ENCODE measurements at regions not wholly inside any gene's neighbourhood (a gene's known extent, or its start where the extent isn't known, plus 50 kb on each side); places are given as distances from the start of the nearest gene placed in this dataset.

DNA sequence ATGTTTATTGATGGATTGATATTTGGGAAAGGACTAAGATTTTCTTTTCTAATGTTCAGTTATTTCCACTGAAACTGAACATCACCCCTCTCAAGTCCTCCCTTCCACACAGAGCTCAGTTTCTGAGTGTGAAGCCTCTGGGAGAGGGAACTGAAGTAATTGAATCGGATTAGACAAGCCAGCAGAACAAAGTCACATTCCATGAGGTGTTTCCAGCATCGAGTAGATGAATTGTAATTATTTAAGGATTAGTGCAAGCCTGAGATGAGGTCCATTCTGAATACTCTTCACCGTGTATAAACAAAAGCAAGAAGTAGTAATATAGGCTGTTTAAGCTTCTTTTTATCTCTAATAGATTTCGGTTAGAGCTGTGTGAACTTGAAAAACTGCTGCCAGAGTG is 2060.5 kb downstream of the MAT2B start:
- intact Hi-C loops (cut with micrococcal nuclease): no loop called here
- Histone ChIP-seq H3K27ac (ENCODE audit: low read length) (no peak overlapping the region), H3K4me1 (ENCODE audit: control insufficient read depth, insufficient read depth, low read length) (no peaks in the 10 kb centered on the region), H3K27me3 (ENCODE audit: control insufficient read depth, insufficient read depth, low read length) (no peaks in the 10 kb centered on the region), H3K36me3 (ENCODE audit: control insufficient read depth, insufficient read depth, low read length) (no peaks in the 10 kb centered on the region), H3K9me3 (ENCODE audit: control insufficient read depth, insufficient read depth, low read length) (peaks cover 6% of the 10 kb centered on the region), H3K4me3 (ENCODE audit: low read length) (no peak overlapping the region)
- Mint-ChIP-seq H3K4me3 (no peak overlapping the region), H3K4me1 (no peaks in the 10 kb centered on the region), H3K27me3 (ENCODE audit: low read depth in 2 of 2) (no peaks in the 10 kb centered on the region), H3K9me3 (peaks cover 13 to 19% of the 10 kb centered on the region in 2 donors), H3K36me3 (no peaks in the 10 kb centered on the region), H3K27ac (no peak overlapping the region)
- TF ChIP-seq, protein P1, sequence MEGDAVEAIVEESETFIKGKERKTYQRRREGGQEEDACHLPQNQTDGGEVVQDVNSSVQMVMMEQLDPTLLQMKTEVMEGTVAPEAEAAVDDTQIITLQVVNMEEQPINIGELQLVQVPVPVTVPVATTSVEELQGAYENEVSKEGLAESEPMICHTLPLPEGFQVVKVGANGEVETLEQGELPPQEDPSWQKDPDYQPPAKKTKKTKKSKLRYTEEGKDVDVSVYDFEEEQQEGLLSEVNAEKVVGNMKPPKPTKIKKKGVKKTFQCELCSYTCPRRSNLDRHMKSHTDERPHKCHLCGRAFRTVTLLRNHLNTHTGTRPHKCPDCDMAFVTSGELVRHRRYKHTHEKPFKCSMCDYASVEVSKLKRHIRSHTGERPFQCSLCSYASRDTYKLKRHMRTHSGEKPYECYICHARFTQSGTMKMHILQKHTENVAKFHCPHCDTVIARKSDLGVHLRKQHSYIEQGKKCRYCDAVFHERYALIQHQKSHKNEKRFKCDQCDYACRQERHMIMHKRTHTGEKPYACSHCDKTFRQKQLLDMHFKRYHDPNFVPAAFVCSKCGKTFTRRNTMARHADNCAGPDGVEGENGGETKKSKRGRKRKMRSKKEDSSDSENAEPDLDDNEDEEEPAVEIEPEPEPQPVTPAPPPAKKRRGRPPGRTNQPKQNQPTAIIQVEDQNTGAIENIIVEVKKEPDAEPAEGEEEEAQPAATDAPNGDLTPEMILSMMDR (IDR thresholded peaks at IDR 0.05): no peak
- ATAC-seq: no peak
- DNase-seq: no peak
- 77% methylated on average over 4 of the region's 4 CpGs for WGBS (ENCODE audit: insufficient coverage)

DNA sequence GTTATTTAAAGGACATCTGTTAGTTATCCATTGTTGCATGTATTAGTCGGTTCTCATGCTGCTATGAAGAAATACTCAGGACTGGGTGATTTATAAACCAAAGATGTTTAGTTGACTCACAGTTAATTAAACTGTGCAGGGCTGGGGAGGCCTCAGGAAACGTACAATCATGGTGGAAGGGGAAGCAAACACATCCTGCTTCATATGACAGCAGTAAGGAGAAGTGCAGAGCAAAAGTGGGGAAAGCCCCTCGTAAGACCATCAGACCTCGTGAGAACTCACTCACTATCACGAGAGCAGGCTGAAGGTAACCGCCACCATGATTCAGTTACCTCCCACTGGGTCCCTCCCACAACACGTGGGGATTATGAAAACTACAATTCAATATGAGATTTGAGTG is 2064.1 kb downstream of the MAT2B start:
- Mint-ChIP-seq H3K9me3 (peaks cover 21 to 31% of the 10 kb centered on the region in 2 donors), H3K27me3 (ENCODE audit: low read depth in 2 of 2) (no peaks in the 10 kb centered on the region), H3K36me3 (no peaks in the 10 kb centered on the region), H3K4me3 (no peak overlapping the region), H3K27ac (no peak overlapping the region), H3K4me1 (no peaks in the 10 kb centered on the region)
- H3K4me3 ChIP-seq (ENCODE audit: low read length): no peak overlapping the region
- H3K36me3 ChIP-seq (ENCODE audit: control insufficient read depth, insufficient read depth, low read length): no peaks in the 10 kb centered on the region
- no peak overlapping the region for H3K27ac ChIP-seq (ENCODE audit: low read length)
- no peaks in the 10 kb centered on the region for H3K4me1 ChIP-seq (ENCODE audit: control insufficient read depth, insufficient read depth, low read length)
- TF ChIP-seq, protein P1 (IDR thresholded peaks at IDR 0.05): no peak
- intact Hi-C loops (cut with micrococcal nuclease): no loop called here
- H3K9me3 ChIP-seq (ENCODE audit: control insufficient read depth, insufficient read depth, low read length): peaks cover 8% of the 10 kb centered on the region
- 60% methylated on average over 7 of the region's 7 CpGs for WGBS (ENCODE audit: insufficient coverage)
- ATAC-seq (no peak), DNase-seq (no peak)
- no peaks in the 10 kb centered on the region for H3K27me3 ChIP-seq (ENCODE audit: control insufficient read depth, insufficient read depth, low read length)

DNA sequence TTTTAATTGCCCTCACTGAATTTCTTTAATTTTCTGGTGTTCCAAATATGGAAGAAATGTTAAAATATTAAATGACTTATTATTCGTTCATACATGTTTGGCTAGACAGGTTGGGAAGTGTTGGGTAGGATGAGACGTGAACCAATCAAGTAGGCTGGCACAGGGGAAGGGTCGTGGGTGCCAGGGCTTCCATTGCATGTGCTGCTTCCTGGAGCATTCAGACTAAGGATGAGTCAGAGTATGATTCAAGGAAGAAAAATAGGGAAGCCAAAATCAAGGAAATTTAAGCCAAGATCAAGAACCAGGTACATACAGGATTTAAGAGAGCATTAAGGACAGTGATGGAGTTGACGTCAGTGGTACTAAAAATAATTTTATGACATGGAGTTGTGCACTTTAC is 2068.0 kb downstream of the MAT2B start:
- 80% methylated on average over 3 of the region's 4 CpGs for WGBS (ENCODE audit: insufficient coverage)
- TF ChIP-seq, protein P1 (IDR thresholded peaks at IDR 0.05): no peak
- intact Hi-C loops (cut with micrococcal nuclease): no loop called here

DNA sequence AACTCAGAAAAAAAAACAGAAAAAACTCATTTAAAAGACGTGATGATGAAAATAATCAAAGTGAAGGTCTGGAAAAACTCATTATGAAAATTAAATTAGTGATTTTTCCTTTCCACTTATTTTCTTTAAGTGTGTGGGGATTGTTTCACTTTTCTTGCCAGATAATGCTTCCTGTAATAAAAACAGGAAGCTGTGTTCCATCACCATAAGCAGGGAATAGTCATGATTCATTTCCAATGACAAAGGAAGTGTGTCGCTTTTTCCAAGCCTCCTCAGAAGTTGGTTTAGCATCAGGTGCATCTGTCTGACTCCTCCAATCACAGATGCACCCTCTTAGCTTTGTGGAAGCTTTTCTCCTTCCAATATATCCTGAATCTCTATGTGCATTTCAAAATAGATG is 2068.7 kb downstream of the MAT2B start:
- Mint-ChIP-seq H3K27ac (no peak overlapping the region), H3K36me3 (no peaks in the 10 kb centered on the region), H3K4me1 (no peaks in the 10 kb centered on the region), H3K9me3 (peaks cover 15 to 18% of the 10 kb centered on the region in 2 donors), H3K27me3 (ENCODE audit: low read depth in 2 of 2) (no peaks in the 10 kb centered on the region), H3K4me3 (no peak overlapping the region)
- H3K27me3 ChIP-seq (ENCODE audit: control insufficient read depth, insufficient read depth, low read length): no peaks in the 10 kb centered on the region
- peaks cover 8% of the 10 kb centered on the region for H3K9me3 ChIP-seq (ENCODE audit: control insufficient read depth, insufficient read depth, low read length)
- no peaks in the 10 kb centered on the region for H3K36me3 ChIP-seq (ENCODE audit: control insufficient read depth, insufficient read depth, low read length)
- no peak for DNase-seq
- intact Hi-C loops (cut with micrococcal nuclease): no loop called here
- no peak overlapping the region for H3K4me3 ChIP-seq (ENCODE audit: low read length)
- 21% methylated on average over 1 of the region's 2 CpGs for WGBS (ENCODE audit: insufficient coverage)
- TF ChIP-seq, protein P1 (IDR thresholded peaks at IDR 0.05): no peak
- H3K27ac ChIP-seq (ENCODE audit: low read length): no peak overlapping the region
- H3K4me1 ChIP-seq (ENCODE audit: control insufficient read depth, insufficient read depth, low read length): no peaks in the 10 kb centered on the region
- no peak for ATAC-seq

More for the DNA sequence above, 2068.0 kb downstream of the MAT2B start:
- DNase-seq (no peak), ATAC-seq (no peak)
- no peaks in the 10 kb centered on the region for H3K4me1 ChIP-seq (ENCODE audit: control insufficient read depth, insufficient read depth, low read length)
- no peaks in the 10 kb centered on the region for H3K27me3 ChIP-seq (ENCODE audit: control insufficient read depth, insufficient read depth, low read length)
- no peak overlapping the region for H3K4me3 ChIP-seq (ENCODE audit: low read length)
- peaks cover 15 to 18% of the 10 kb centered on the region in 2 donors for H3K9me3 Mint-ChIP-seq
- H3K27ac ChIP-seq (ENCODE audit: low read length): no peak overlapping the region
- no peaks in the 10 kb centered on the region for H3K4me1 Mint-ChIP-seq
- no peak overlapping the region for H3K27ac Mint-ChIP-seq
- H3K4me3 Mint-ChIP-seq: no peak overlapping the region
- H3K9me3 ChIP-seq (ENCODE audit: control insufficient read depth, insufficient read depth, low read length): peaks cover 8% of the 10 kb centered on the region
- H3K27me3 Mint-ChIP-seq (ENCODE audit: low read depth in 2 of 2): no peaks in the 10 kb centered on the region
- H3K36me3 Mint-ChIP-seq: no peaks in the 10 kb centered on the region
- no peaks in the 10 kb centered on the region for H3K36me3 ChIP-seq (ENCODE audit: control insufficient read depth, insufficient read depth, low read length)

Data from natural killer cell (primary cell).